ENCODE measurements at regions not wholly inside any gene's neighbourhood (a gene's known extent, or its start where the extent isn't known, plus 50 kb on each side); places are given as distances from the start of the nearest gene placed in this dataset.

DNA sequence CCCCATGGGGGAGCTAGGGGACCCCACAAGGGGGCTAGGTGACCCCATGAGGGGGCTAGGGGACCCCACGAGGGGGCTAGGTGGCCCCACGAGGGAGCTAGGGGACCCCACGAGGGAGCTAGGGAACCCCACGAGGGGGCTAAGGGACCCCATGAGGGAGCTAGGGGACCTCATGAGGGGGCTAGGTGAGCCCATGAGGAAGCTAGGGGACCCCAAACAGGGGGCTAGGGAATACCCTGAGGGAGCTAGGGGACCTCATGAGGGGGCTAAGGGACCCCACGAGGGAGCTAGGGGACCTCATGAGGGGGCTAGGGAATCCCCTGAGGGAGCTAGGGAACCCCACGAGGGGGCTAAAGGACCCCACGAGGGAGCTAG is 50.5 kb upstream of the DMRTB1 start:
- TF ChIP-seq CTCF (conservative IDR thresholded peaks at IDR 0.05; ENCODE audit: low read length) = no peak
- H3K4me3 ChIP-seq (ENCODE audit: low read length) = no peak overlapping the region
- DNase-seq (ENCODE audit: low read depth) = no peak

GRCh38 chr1:53409233-53409632 is 50.0 kb upstream of the DMRTB1 start:
- DNase-seq (ENCODE audit: low read depth) = no peak
- H3K4me3 ChIP-seq (ENCODE audit: low read length) = no peak overlapping the region
- TF ChIP-seq CTCF (conservative IDR thresholded peaks at IDR 0.05; ENCODE audit: low read length) = no peak
